Activated CD8-positive, alpha-beta memory T cell treated with anti-CD3 and anti-CD28 coated beads for 36 hours (primary cell): ENCODE measurements at regions not wholly inside any gene's neighbourhood (a gene's known extent, or its start where the extent isn't known, plus 50 kb on each side); places are given as distances from the start of the nearest gene placed in this dataset.
"Not testable (repeated sequence)": the region's sequence is repeated elsewhere in the genome, so short reads cannot be mapped to it uniquely, and the experiment has no call there.

Experiments used
- CTCF ChIA-PET: fragments of 350-600 bp; sonication (Branson Sonifier 250); formaldehyde crosslinking; loops from one replicate; lab custom pipeline; 2021; ENCODE audit warnings: antibody characterized with exemption; lab: Charles Lee
- POLR2A ChIA-PET: fragments of 350-600 bp; sonication (Branson Sonifier 250); formaldehyde crosslinking; loops from one replicate; lab custom pipeline; 2021; ENCODE audit warnings: antibody characterized with exemption; lab: Charles Lee

GRCh38 chr6:131336596-131336995 lies 201.3 kb downstream of the AKAP7 start:
- CTCF ChIA-PET = no interaction called here
- POLR2A ChIA-PET = no interaction called here

- CTCF ChIA-PET = not testable (repeated sequence)
These were observed 211.6 kb downstream of the AKAP7 start for GRCh38 chr6:131346896-131347295.

GRCh38 chr6:131348572-131348971 lies 213.3 kb downstream of the AKAP7 start:
- ChIA-PET CTCF (no interaction called here), POLR2A (no interaction called here)

More at GRCh38 chr6:131346896-131347295, 211.6 kb downstream of the AKAP7 start:
- POLR2A ChIA-PET = not testable (repeated sequence)

GRCh38 chr6:131349199-131349598 lies 213.9 kb downstream of the AKAP7 start:
- CTCF ChIA-PET = no interaction called here
- POLR2A ChIA-PET = no interaction called here

- CTCF ChIA-PET = no interaction called here
These were observed 217.8 kb downstream of the AKAP7 start for GRCh38 chr6:131353106-131353505.

GRCh38 chr6:131353876-131354275 lies 218.6 kb downstream of the AKAP7 start:
- POLR2A ChIA-PET = no interaction called here
- CTCF ChIA-PET = no interaction called here

More at GRCh38 chr6:131353106-131353505, 217.8 kb downstream of the AKAP7 start:
- POLR2A ChIA-PET = no interaction called here

DNA sequence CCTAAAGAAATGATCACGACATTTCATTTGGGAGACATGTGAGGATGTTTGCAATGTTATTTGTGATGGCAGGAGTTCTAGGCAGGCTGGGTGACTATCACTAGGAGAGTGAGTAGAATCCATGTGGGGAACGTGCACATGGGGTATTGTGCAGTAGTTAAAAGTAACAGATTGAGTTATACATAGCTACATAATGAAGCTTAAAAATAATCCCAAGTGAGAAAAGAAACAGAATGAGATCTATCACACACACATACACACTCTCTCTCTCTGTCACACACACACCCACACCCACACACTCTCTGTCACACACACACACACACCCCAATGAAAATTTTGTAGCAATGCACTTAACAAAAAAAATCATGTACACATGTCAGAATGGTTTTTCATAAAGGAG lies 218.7 kb upstream of the ARG1 start:
- ChIA-PET POLR2A (no interaction called here), CTCF (no interaction called here)

GRCh38 chr6:131356161-131356560 lies 216.9 kb upstream of the ARG1 start:
- ChIA-PET POLR2A (no interaction called here), CTCF (no interaction called here)

GRCh38 chr6:131357501-131357900 lies 215.5 kb upstream of the ARG1 start:
- CTCF ChIA-PET = no interaction called here
- POLR2A ChIA-PET = no interaction called here

DNA sequence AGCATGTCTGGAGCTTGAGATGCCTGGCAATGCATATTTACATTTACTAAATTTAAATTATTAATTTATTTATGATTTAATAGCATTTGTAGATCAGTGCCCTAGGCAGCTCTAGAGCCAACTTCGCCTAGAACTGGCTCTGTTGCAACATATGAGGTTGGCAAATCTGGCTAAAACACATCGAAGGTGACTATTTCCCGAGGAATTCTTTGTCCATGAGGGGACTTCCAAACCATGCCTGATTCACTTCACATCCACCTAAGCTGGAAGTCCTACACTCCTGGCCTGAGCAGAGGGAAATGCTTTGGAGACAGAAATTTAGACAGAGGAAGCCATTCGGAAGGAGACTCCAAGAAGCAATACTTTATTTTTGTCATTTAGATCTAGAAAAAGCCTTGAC lies 211.0 kb upstream of the ARG1 start:
- ChIA-PET POLR2A (no interaction called here), CTCF (no interaction called here)

DNA sequence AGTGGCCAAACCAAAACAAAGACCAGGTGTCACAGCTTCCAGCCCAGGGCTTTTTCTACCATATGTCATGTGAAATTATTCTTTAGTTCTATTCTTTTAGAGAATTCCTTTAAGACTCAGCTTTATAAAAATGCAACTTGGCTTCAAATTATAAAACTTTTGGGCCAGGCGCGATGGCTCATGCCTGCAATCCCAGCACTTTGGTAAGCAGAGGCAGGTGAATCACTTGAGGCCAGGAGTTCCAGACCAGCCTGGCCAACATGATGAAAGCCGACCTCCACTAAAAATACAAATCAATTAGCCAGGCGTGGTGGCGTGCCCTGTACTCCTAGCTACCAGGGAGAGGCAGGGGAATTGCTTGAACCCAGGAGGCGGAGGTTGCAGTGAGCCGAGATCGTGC lies 210.3 kb upstream of the ARG1 start:
- CTCF ChIA-PET = no interaction called here
- POLR2A ChIA-PET = no interaction called here

DNA sequence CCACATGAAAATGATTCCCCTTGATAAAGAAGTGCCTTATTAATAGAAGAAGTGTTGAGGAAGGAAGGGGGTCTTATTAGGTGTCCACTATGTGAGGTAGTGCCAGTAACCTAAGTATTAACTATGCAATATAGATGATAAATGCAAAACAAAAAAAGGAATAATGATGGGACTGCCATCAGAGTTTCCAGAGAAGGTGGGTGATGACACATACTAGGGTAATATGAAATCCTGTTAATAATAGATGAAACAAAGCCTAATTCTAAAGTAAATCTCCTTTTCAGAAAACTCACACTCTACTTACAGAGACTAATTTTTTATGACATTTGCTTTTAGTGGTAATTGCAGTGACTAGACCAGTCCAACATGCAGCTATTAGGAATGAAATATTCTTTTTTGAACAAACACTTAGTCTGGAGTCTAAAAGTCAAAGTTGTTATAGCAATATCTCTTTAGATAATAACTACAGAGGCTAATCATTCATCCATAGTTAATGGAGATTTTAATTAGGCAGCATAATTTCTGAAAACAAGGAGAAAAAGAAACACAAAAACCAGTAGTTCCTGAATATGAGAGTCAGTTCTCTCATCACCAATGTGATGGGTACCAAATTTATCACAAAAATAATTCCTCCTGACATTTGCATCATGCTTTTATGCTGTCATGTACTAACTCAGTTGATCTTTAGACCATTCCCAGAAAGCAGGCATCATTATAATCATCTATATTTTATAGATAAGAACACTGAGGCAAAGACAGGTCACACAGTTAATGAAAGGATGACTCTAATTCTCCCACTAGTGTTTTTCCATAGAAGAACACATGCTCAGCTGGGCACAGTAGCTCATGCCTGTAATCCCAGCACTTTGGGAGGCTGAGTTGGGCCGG lies 208.8 kb upstream of the ARG1 start:
- POLR2A ChIA-PET = no interaction called here

DNA sequence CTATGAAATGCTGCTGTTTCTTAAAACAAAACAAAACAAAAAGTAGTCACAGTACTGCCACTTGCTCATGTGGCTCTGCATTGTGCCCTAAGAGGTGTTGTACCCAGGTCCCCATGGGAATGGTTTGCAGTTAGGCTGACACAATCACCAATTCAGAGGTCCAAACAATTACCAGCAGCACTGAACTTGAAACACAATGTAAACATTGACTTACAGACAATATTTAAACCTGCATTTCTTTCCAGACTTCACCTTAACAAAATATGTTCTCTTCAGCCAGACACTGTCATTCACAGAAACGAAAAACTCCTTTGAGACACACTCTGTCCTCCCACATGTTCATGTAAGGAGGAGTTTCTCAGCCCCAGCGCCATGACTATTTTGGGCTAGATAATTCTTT lies 206.8 kb upstream of the ARG1 start:
- ChIA-PET CTCF (no interaction called here), POLR2A (no interaction called here)

More for the DNA sequence above, 208.8 kb upstream of the ARG1 start:
- CTCF ChIA-PET = interaction anchor here (0.6 kb wide), 1 partner anchor 19 kb away, joined by 3 read pairs; no protein-coding TSS in a partner anchor

DNA sequence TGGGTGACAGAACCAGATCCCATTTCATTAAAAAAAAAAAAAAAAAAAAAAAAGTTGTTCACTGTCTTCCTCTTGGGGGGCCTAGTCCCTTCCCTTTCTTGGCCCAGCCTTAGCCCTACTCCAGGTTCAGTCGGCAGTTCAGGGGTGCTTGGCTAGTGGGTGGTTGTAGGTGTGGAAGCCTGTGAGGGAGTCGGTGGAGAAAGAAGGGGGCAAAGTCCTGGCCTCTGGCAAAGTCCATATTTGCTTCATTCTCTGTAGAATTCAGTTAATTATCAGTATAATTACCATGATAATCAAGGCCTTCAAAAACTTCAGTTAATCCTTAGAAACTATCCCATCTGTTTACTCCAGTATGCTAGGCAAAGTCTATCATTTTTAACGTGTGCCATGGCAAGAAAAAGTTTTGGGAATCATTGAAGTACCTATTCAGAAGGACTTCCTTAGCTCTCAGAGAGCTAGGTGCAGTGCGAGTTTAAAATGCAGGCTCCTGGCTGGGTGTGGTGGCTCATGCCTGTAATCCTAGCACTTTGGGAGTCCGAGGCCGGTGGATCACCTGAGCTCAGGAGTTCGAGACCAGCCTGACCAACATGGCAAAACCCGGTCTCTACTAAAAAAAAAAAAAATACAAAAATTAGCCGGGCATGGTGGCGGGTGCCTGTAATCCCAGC lies 205.7 kb upstream of the ARG1 start:
- ChIA-PET POLR2A (no interaction called here), CTCF (no interaction called here)

DNA sequence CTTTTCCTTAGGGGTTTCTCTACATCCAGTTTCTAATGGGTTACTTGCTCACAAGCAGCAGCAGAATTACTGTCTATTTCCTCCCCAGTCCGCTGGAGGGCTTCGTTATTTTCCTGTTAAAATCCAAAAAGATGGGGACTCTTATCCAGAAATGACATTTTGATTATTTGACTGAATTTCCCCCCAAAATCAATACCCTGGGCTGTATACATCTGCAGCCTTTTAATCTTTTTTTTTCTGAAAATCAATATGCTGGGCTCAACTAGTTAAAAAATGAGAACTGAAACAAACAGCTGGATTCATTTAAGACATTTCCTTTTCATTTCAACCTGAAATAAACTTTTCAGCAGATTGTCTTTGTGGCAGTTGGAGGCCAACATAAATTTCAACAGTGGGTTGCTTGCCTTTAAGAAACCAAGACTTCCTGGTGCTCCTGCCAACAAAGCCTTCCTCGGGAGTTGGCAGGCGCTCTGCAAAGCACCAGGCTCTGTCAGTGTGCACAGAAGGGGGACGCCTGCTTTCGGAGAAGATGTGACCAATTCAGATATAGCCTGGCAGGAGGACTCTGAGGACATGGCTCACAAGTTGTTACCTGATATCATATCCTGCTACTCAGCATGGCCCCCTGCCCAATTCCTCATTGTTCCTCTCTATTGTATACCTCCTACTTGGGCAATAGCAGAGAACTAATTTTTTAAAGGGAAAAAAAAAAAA lies 204.7 kb upstream of the ARG1 start:
- CTCF ChIA-PET = no interaction called here
- POLR2A ChIA-PET = no interaction called here

DNA sequence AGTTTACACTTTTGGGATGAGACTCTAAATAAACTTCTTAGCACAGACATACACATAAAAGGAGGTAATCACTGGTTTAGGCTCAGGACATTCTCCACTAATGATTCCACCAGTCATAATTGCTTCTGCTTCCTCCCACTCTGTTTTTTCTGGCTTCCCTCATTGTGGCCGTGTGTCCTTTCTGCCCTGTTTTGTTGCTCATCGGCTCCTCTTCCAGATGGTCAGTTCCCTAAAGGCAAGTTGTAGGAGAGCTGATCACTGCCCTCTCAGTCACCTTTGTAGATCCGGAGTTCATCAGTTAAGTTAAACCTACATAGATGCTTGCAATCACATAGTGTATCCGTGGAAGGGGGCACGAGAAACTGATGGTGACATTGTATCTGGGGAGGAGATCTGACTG lies 200.5 kb upstream of the ARG1 start:
- POLR2A ChIA-PET = no interaction called here
- CTCF ChIA-PET = no interaction called here

- ChIA-PET CTCF (no interaction called here), POLR2A (no interaction called here)
These were observed 195.8 kb upstream of the ARG1 start for GRCh38 chr6:131377112-131377705.

DNA sequence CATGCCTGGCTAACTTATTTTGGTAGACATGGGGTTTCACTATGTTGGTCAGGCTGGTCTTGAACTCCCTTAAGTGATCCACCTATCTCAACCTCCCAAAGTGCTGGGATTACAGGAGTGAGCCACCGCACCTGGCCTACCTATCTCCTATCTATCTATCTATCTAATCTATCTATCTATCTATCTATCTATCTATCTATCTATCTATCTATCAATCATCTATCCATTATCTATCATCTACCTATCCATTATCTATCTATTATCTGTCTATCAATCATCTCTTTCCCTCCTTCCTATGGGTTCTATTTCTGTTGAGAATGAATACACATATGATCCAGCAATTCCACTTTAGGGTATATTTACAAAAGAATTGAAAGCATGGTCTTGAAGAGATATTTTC lies 194.2 kb upstream of the ARG1 start:
- POLR2A ChIA-PET = no interaction called here
- CTCF ChIA-PET = no interaction called here

GRCh38 chr6:131379948-131380347 lies 193.1 kb upstream of the ARG1 start:
- ChIA-PET POLR2A (no interaction called here), CTCF (no interaction called here)
